ENCODE measurements at regions not wholly inside any gene's neighbourhood (a gene's known extent, or its start where the extent isn't known, plus 50 kb on each side); places are given as distances from the start of the nearest gene placed in this dataset.

- no peak for DNase-seq (ENCODE audit: low spot score)
- in situ Hi-C loops (cut with MboI; ENCODE audit: low pct_unique_long_range_greater_than_20kb, low sequenced_read_pairs, unreplicated experiment): no loop called here
- no peak for TF ChIP-seq CTCF (IDR thresholded peaks at IDR 0.05; ENCODE audit: extremely low read depth, insufficient read depth, missing control alignments)
Observed at GRCh38 chr3:124619887-124620599, 110.2 kb upstream of the UMPS start.

- in situ Hi-C loops (cut with MboI; ENCODE audit: low pct_unique_long_range_greater_than_20kb, low sequenced_read_pairs, unreplicated experiment): no loop called here
- peak; percentile 17 for DNase-seq (ENCODE audit: low spot score)
- peak; percentile 39 for TF ChIP-seq CTCF (IDR thresholded peaks at IDR 0.05; ENCODE audit: extremely low read depth, insufficient read depth, missing control alignments)
Observed at GRCh38 chr3:124620600-124621063, 109.6 kb upstream of the UMPS start.

- in situ Hi-C loops (cut with MboI; ENCODE audit: low pct_unique_long_range_greater_than_20kb, low sequenced_read_pairs, unreplicated experiment): no loop called here
- no peak for TF ChIP-seq CTCF (IDR thresholded peaks at IDR 0.05; ENCODE audit: extremely low read depth, insufficient read depth, missing control alignments)
- DNase-seq (ENCODE audit: low spot score): no peak
Observed at GRCh38 chr3:124621498-124621897, 108.8 kb upstream of the UMPS start.

GRCh38 chr3:124625074-124625473, 105.2 kb upstream of the UMPS start:
- in situ Hi-C loops (cut with MboI; ENCODE audit: low pct_unique_long_range_greater_than_20kb, low sequenced_read_pairs, unreplicated experiment): no loop called here
- TF ChIP-seq CTCF (IDR thresholded peaks at IDR 0.05; ENCODE audit: extremely low read depth, insufficient read depth, missing control alignments): no peak
- no peak for DNase-seq (ENCODE audit: low spot score)

GRCh38 chr3:124627501-124627908, 102.7 kb upstream of the UMPS start:
- no peak for DNase-seq (ENCODE audit: low spot score)
- no peak for TF ChIP-seq CTCF (IDR thresholded peaks at IDR 0.05; ENCODE audit: extremely low read depth, insufficient read depth, missing control alignments)
- in situ Hi-C loops (cut with MboI; ENCODE audit: low pct_unique_long_range_greater_than_20kb, low sequenced_read_pairs, unreplicated experiment): no loop called here

- in situ Hi-C loops (cut with MboI; ENCODE audit: low pct_unique_long_range_greater_than_20kb, low sequenced_read_pairs, unreplicated experiment): no loop called here
- DNase-seq (ENCODE audit: low spot score): no peak
- no peak for TF ChIP-seq CTCF (IDR thresholded peaks at IDR 0.05; ENCODE audit: extremely low read depth, insufficient read depth, missing control alignments)
Observed at GRCh38 chr3:124628863-124629262, 101.4 kb upstream of the UMPS start.
